ENCODE measurements at regions not wholly inside any gene's neighbourhood (a gene's known extent, or its start where the extent isn't known, plus 50 kb on each side); places are given as distances from the start of the nearest gene placed in this dataset.

DNA sequence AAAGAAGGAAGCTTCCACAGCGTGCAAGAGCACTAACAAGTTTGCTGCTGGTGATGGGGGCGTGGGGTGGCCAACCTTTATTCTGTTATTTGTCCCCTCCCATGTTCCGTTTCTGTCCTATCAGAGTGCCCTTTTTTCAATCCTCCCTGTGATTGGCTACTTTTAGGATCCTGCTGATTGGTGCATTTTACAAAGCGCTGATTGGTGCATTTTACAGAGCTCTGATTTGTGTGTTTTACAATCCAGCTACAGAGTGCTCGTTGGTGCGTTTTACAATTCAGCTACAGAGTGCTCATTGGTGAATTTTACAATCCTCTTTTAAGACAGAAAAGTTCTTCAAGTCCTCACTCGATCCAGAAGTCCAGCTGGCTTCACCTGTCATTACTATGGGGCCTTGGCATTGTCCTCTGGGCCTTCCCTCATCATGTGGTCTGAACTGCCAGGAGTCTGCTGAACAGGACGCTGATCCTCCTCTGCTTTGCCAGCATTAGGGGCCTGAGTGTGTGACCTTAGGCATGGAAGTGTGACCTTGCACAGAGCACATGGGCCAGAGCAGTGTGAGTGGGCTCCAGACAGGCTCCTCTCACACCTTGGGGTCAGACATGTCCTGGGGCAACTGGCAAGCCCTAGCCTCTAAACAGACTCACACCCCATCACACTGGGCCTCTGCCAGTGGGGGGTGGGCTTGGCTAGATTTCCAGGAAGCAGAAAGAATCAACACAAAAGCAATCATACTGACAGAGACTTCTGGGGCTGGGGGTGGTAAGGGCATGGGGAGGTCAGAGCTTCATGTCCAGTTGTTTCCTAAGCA, 167.4 kb downstream of the PTPN20 start:
- DNase-seq, result no peak

DNA sequence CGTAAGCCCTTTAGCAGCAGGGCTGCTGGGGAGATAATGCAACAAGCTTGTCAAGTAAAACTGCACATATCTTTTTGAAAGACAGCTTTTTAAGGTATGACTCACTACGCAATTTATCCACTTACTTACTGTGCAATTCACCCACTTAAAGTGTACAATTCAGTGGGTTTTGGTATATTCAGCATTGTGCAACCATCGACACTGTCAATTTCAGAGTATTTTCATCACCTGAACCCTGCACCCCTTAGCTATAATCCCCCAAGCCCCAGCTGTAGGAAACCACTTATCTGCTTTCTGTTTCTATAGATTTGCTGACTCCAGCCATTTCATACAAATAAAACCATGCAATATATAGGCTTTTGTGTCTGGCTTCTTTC, 168.0 kb downstream of the PTPN20 start:
- no peak for DNase-seq

DNA sequence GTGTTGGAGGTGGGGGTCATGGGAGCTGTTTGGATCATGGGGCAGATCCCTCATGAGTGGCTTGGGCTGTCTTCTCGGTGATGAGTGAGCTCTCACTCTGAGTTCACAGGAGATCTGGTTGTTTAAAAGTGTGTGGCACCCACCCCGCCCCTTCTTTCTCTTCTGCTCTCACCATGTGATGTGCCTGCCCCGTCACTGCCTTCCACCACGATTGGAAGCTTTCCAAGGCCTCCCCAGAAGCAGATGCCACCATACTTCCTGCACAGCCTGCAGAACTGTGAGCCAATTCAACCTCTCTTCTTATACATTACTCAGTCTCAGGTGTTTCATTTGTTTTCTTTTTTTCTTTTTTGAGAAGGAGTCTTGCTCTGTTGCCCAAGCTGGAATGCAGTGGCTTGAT, 170.0 kb downstream of the PTPN20 start:
- DNase-seq, result no peak

DNA sequence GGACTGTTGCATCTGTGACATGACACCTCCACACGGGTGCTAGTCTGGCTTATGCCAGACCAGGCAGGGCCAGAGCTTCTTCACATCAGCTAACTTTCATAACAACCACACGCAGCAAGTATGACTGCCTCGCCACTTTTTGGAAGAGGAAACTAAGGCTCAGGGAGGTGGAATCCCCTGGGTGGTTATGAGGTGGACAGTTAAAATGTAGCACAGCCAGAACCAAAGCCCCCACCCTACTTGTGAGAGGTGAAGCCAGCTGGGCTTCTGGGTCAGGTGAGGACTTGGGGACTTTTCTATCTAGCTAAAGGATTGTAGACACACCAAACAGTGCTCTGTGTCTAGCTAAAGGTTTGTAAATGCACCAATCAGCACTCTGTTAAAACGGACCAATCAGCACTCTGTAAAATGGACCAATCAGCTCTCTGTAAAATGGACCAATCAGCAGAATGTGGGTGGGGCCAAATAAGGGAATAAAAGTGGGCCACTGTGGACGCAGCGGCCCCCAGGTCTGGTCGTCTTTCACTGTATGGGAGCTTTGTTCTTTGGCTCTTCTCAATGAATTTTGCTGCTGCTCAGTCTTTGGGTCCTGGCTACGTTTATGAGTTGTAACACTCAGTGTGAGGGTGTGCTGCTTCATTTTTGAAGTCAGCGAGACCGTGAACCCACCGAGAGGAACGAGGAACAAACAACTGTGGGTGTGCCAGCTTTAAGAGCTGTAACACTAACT, 171.0 kb downstream of the PTPN20 start:
- DNase-seq, result no peak

DNA sequence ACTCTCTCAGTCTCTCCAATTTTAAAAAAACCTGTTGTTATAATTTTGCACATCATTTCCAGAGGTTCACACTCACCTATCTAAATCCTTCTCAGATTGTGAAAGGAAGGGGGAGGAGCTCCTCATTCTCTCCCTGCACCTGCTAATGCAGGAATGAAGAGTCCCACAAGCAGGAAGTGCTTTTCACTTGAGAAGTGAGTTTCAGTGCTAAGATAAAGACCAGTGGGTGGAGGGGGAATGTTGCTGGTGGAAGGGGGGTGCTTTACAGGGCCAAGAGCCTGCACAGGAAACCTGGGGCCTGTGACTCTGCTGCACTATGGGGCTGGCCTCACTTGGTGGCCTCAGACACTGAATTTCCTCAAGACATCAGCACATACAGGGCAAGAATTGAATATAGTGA, 176.4 kb downstream of the PTPN20 start:
- DNase-seq, result no peak

DNA sequence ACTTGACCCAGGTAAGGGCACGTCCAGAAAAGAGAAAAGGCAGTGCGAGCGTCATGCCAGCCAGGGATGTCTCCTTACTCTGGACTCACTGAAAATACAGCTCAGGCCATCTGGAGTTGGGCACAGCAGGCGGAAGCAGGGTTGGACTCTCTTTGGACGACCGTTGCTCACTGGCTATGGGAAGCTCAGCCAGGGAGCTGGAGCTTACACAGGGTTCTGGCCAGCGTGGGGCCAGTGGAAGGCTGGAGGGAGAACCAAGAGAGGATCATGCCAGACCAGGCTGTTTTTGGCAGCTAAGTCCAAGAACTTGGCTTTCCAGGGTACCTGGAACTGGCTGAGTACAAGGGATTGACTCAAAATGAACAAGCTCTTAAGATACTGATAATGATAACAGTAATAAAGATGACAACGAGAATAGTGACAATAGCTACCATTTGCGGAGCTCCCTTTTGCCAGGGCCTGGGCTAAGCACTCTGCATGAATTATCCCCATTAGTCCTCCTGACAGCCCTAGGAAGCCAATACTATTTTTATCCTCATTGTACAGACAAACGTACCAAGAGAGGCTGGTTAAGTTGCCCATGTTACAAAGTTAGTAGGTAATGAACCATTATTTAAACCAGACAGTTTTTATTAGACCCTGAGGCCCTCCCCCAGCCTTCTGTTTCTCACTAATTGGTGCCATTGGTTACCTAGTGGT, 177.6 kb downstream of the PTPN20 start:
- no peak for DNase-seq

DNA sequence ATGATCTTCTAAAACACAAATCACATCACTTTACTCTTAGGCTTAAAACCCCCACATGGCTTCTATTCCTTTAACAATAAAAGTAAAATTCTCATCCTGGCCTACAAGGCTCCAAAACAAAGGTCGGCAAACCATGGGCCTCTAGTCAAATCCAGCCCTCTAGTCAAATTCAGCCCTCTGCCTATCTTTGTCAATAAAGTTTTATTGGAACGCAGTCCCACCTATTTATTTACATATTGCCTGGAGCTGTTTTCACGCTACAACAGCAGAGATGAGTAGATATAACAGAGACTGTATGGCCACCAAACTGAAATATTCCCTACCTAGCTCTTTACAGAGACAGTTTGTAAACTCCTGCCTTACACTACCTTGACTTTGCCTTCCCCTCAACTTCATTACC, 178.8 kb downstream of the PTPN20 start:
- no peak for DNase-seq

DNA sequence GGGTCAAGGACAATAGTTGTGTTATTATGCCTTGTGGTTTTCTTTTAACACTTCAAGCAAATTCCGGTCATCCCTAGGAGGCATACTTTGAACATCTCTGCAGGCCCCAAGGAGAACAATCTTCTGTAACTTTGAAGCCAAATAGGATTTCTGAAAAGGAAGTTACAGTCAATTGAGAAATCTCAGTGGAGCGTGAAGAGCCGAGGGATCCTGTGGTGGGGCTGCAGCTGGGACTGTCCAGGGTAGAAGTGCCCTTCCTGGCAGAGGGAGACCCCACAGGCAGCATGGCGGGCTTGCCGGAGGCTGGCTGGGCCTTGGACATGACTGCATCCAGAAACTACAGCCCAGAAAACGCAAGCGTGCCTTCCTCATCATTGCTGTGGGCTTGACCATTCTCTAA, 179.7 kb downstream of the PTPN20 start:
- no peak for DNase-seq

DNA sequence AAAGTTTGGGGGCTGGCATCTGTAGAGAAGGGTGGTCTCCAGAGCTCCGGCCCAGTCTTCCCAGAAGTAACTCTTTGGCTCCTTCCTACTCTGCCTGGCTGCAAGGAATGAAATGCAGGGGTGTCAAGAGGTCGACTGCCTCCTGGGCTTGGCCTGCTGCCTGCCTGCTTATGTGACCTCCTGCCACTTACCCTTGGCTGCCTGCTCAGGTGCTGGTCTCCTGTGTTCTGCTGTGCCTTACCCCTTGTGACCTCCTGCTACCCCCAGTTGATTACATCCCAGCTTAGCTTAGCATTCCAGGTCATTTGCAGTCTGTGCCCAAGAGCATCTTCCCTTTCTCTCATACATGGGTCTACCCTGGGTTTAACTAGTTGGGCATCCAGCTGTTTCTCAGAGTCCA, 180.2 kb downstream of the PTPN20 start:
- DNase-seq, result no peak

DNA sequence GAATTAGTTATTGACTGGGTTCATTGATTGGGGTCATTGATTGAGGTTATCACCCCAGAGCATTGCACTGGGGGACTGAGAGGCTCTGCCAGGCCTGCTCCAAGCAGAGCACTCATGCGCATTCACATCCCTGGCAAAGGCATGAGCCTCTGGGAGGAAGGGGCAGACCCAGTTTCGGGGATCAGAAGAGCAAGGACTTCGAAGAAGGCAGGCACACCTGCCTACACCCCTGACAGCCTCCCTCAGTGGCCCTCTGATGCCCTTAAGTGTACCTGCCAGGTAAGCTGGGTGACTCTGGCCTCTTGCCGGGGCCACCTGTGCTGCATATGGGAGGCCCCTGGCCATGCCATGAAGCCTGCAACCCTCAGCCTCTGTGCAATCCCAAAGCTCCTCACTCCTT, 181.1 kb downstream of the PTPN20 start:
- no peak for DNase-seq

DNA sequence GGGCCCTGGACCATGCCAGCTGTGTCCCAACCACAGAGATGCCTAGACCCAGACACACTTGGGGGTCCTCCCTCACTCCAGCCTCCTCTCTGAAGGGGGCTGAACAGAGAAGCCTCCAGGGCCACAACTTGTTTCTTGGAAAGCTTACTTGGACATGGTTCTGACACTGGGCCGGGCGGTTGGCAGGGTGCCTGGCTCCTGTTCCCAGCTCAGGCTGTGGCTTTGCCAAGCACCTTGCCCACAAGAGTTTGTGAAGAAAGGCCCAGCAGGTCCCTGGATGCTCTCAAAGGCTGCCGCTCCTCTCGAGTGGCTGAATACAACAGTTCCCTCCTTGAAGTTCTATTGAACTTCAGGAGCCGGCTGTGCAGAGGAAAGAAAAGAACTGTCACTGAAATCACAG, 181.6 kb downstream of the PTPN20 start:
- no peak for DNase-seq

DNA sequence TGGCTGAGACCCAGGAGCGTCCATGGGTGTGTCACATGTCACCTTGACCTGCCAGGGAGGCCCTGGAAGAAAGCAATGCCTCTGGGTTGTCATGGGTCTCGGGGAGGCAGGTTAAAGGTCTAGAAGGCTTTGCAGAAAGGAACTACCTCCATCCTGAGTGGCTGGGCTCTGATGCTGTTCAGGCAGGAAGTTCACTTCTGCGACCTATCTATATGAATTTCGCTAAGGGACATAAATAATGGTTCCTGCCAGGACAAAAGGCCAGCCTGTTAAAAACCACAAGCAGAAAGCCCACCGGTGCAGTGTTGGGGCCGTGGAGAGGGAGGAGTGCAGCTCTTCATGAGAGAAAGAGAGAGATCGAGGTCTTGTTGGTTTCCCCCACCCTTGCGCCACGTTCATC, 182.9 kb downstream of the PTPN20 start:
- DNase-seq, result no peak

DNA sequence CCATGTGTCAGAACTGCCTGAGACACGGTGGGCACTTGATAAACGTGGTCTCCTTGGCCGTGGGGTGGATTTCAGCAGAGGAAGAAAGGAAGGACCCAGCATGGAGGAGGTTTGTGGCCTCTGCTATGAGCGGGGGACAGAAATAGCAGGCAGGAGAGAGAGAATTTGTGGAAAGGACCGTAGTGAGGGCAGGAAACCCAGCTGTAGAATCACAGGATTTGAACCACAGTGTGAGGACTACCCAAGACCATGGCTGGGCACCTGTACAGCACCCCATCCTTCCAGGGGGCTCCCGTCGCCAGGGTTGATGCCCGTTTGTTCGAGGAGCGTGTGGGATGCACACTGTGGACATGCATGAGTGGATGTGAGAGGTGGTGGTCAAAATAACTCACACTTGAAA, 183.4 kb downstream of the PTPN20 start:
- no peak for DNase-seq

DNA sequence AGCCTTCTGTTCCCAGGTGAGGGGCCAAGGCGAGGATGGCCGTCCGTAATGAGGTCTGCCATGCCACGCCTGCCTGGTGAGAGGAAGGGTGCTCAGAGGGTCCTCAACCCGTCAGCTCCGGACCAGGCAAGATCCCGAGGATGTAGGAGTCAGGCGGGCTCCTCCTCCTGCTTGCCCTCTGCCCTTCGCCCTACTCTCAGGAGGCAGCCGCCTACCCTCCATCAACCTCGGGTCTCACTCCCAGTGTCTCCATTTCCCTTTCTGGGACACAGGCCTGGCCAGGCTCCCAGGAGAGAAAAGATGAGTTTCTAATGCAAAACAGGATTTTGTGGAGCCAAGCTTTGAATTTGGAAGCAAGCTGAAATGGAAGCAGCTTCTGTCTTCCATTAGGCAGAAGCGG, 184.0 kb downstream of the PTPN20 start:
- no peak for DNase-seq

DNA sequence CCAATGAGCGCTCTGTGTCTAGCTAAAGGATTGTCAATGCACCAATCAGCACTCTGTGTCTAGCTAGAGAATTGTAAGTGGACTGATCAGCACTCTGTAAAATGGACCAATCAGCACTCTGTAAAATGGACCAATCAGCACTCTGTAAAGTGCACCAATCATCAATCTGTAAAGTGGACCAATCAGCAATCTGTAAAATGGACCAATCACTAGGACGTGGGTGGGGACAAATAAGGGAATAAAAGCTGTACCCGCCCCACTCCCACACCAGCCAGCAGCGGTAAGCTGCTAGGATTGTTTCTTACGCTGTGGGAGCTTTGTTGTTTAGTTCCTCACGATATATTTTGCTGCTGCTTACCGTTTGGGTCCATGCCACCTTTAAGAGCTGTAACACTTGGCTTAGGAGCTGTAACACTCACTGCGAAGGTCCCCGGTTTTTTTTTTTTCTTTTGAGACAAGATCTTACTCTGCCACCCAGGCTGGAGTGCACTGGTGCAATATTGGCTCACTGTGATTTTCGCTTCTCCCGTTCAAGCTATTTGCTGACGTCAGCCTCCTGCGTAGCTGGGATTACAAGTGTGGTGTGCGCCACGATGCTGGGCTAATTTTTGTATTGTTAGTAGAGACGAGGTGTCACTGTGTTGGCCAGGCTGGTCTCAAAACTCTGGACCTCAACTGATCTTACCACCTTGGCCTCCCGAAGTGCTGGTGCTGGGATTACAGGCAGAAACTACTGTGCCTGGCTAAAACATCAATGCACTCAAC, 184.8 kb downstream of the PTPN20 start:
- DNase-seq, result no peak

DNA sequence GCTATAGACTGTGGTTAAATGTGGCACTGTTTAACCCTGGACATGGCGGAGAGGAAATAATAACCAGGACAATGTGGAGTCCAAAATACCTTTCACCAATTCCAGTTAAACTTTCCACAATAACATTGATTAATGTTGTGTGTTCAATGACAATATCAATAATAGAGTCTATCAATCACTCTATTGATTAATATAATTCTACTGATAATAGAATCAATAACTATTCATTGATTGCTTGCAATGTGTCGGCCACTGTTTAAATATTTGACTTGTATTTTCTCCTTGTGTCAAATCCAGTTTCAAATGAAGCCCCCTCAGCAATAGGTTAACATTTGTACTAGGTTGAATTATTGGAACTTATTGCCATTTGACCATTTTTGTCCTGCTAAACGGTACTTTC, 187.0 kb downstream of the PTPN20 start:
- DNase-seq, result no peak

DNA sequence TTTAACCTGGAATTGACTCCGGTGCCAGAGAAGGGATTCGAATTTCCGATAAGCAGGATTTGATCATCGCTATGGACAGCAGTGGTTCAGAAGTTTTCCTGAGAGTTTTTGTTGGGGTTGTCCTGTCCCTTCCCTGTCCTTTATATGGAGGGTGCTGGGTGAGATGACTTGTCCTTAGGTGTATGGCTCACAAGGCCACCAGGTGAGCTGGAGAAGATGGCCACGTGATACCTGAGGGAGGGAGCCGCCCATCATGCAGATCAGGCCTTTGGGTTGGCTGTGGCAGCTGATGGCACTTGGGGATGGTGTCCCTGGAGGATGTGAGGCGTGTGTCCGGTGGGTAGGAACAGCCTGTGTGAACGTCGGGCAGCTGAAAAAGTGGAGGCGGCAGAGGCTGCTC, 187.7 kb downstream of the PTPN20 start:
- no peak for DNase-seq

DNA sequence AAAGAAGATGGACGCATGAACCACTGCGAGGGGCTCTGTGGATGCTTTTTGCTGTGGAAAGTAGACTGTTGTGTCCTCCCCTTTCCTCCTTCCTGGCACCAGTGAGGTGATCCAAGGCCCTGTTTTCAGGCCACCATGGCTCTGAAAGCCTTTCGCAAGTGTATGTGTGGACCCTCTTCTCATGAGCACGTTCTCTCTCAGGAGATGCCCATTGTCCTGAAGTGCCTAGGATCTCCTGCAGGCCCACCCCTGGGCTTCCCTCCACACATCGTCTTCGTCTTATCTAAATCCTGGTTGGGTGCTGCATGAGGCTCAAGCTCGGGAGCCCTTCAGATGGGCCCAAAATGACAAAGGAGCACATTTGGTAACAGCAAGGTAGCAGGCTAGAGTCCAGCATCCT, 188.2 kb downstream of the PTPN20 start:
- no peak for DNase-seq

DNA sequence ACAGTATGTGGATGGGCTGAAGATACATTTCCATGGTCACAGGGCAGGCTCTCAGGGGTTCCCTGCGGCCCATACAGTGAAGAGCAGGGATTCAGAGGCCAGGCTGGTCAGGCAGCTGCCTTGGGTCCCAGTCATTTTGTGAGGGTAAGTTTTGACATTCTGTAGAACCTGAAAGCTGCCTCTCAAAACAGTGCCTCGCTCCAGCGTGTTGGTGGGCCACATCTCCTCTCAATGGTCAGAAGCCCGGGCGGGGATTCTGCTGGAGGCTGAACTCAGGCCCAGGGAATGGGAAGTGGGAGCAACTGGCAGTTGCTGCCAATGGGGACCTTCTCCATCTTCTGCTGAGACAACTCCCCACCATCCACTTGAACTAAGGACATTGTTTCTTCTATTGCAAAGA, 190.0 kb downstream of the PTPN20 start:
- DNase-seq, result no peak

DNA sequence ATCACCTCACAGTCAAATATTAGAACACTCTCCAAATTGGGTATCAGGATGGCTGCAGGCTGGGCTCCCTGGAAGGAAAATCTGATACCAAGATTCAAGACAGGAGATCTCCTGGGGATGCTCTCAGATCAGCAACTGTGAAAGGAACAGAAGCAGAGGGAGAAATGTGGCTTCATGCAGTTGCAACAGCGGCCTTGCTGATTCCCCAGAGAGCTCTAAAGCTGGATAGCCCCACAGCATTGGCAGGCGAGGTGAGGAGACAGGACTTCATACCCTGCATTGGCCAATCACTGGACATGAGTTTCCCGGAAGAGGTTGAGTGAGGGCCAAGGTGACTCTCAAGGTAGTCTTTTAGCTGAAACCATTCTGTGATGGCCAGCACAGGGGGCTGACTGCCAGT, 190.6 kb downstream of the PTPN20 start:
- DNase-seq, result no peak

DNA sequence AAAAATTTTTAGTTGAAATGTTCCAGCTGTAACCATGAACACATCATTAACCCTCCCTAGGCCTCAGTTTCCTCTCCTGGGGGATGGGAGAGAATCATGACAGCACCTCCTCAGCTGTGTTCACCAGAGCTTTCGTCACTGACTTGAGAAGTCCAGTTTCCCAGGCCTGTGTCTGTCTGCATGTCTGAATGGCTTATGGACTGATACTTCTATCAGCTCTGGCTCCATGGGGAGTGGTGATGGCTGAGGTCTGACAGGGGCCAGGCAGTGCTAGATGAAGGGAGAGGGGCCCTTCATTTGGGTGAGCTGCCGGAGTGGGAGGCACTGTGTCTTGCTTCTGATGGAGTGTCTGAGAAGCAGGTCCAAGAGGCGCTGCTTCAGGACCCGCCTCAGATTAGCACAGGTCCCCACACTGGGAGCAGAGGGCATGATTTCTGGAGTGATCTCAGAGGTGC, 192.9 kb downstream of the PTPN20 start:
- no peak for DNase-seq

DNA sequence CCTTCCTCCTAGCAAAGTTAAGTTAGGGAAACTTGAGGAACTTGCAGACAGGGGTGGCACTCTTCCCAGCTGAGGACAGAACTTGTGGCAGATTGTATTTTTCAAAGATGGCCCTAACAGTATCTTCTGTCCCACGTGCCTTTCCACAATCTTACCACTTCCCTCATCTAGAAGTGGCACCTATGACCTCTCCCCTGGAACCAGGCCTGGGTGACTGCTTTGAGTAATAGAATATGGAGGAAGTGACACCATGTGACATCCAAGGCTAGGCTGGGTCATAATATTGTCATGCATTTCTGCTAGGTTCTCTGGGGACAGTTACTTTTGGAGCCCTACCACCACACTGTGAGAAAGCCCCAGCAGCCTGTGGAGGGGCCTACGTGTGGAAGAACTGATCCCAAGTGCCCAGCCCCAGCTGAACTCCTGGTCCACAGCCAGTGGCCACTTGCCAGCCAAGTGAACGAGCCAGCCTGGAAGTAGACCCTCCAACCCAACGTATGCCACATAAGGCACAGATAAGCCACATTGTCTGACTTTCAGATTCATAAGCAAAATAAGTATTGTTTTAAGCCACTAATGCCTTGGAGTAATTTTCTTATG, 193.7 kb downstream of the PTPN20 start:
- DNase-seq, result no peak
